Right atrium auricular region (tissue), 2 donors: ENCODE measurements at regions not wholly inside any gene's neighbourhood (a gene's known extent, or its start where the extent isn't known, plus 50 kb on each side); places are given as distances from the start of the nearest gene placed in this dataset.
"Not testable (repeated sequence)": the region's sequence is repeated elsewhere in the genome, so short reads cannot be mapped to it uniquely, and the experiment has no call there.

Experiments
- DNase-seq: peaks from one replicate; pipeline ENCODE4 v3.0.0-alpha.2; 2019; ENCODE audit warnings: low spot score
- H3K27ac ChIP-seq, 2 donors: fragments of 200-600 bp; sonication (generic); 1 replicate in 1 of 2; 2 replicates in 1 of 2; pipeline ENCODE4 v1.5.1; 2016 to 2019
- H3K27me3 ChIP-seq, 2 donors: fragments of 200-600 bp; sonication (generic); one replicate each; pipeline versions ENCODE4 v1.5.1 to v1.6.0; 2017 to 2019
- H3K36me3 ChIP-seq: fragments of 200-600 bp; sonication (generic); one replicate; pipeline ENCODE4 v1.5.1; 2016
- H3K4me1 ChIP-seq, 2 donors: fragments of 200-600 bp; sonication (generic); one replicate each; pipeline versions ENCODE4 v1.5.1 to v1.6.0; 2017 to 2019
- H3K4me3 ChIP-seq, 2 donors: fragments of 200-600 bp; sonication (generic); 1 replicate in 1 of 2; 2 replicates in 1 of 2; pipeline ENCODE4 v1.5.1; 2017 to 2019; ENCODE audit warnings: mild to moderate bottlenecking in 1 of 2, moderate library complexity in 1 of 2
- H3K9me3 ChIP-seq, 2 donors: fragments of 200-600 bp; sonication (generic); one replicate each; pipeline ENCODE4 v1.5.1; 2019
- CTCF ChIP-seq, 2 donors: fragments of 200-600 bp; sonication (generic); IDR thresholded peaks; one replicate each; pipeline ENCODE4 v1.5.1; 2019; ENCODE audit warnings: antibody characterized with exemption in 2 of 2

GRCh38 chr18:34385311-34385710 is 160.6 kb upstream of the NOL4 start:
- no peaks in the 10 kb centered on the region for H3K9me3 ChIP-seq
- no peak for TF ChIP-seq CTCF (IDR thresholded peaks at IDR 0.05)
- H3K4me1 ChIP-seq, result no peaks in the 10 kb centered on the region
- no peak overlapping the region for H3K27ac ChIP-seq
- no peaks in the 10 kb centered on the region for H3K27me3 ChIP-seq
- no peak overlapping the region for H3K4me3 ChIP-seq
- no peak for DNase-seq
- H3K36me3 ChIP-seq, result no peaks in the 10 kb centered on the region

GRCh38 chr18:34386803-34387202 is 162.1 kb upstream of the NOL4 start:
- Histone ChIP-seq H3K27ac (no peak overlapping the region), H3K36me3 (no peaks in the 10 kb centered on the region), H3K9me3 (no peaks in the 10 kb centered on the region), H3K4me3 (no peak overlapping the region), H3K27me3 (no peaks in the 10 kb centered on the region), H3K4me1 (no peaks in the 10 kb centered on the region)
- no peak for DNase-seq
- TF ChIP-seq CTCF (IDR thresholded peaks at IDR 0.05), result no peak

GRCh38 chr18:34397286-34397896 is 172.7 kb upstream of the NOL4 start:
- Histone ChIP-seq H3K36me3 (no peaks in the 10 kb centered on the region), H3K9me3 (no peaks in the 10 kb centered on the region), H3K27me3 (no peaks in the 10 kb centered on the region), H3K4me3 (no peak overlapping the region), H3K4me1 (no peaks in the 10 kb centered on the region), H3K27ac (no peak overlapping the region)
- no peak for TF ChIP-seq CTCF (IDR thresholded peaks at IDR 0.05)
- no peak for DNase-seq

- Histone ChIP-seq H3K27ac (no peak overlapping the region), H3K36me3 (no peaks in the 10 kb centered on the region), H3K9me3 (no peaks in the 10 kb centered on the region), H3K27me3 (no peaks in the 10 kb centered on the region), H3K4me3 (no peak overlapping the region), H3K4me1 (no peaks in the 10 kb centered on the region)
- no peak for TF ChIP-seq CTCF (IDR thresholded peaks at IDR 0.05)
- no peak for DNase-seq
Observed at GRCh38 chr18:34399892-34400291, 175.2 kb upstream of the NOL4 start.

GRCh38 chr18:34400834-34401233 is 176.1 kb upstream of the NOL4 start:
- DNase-seq, result no peak
- H3K27ac ChIP-seq, result no peak overlapping the region
- no peaks in the 10 kb centered on the region for H3K9me3 ChIP-seq
- no peaks in the 10 kb centered on the region for H3K36me3 ChIP-seq
- TF ChIP-seq CTCF (IDR thresholded peaks at IDR 0.05), result no peak
- H3K4me1 ChIP-seq, result no peaks in the 10 kb centered on the region
- H3K27me3 ChIP-seq, result no peaks in the 10 kb centered on the region
- H3K4me3 ChIP-seq, result no peak overlapping the region

GRCh38 chr18:34401775-34402174 is 177.1 kb upstream of the NOL4 start:
- no peak for DNase-seq
- no peaks in the 10 kb centered on the region for H3K9me3 ChIP-seq
- no peak overlapping the region for H3K4me3 ChIP-seq
- no peaks in the 10 kb centered on the region for H3K4me1 ChIP-seq
- TF ChIP-seq CTCF (IDR thresholded peaks at IDR 0.05), result no peak
- no peak overlapping the region for H3K27ac ChIP-seq
- no peaks in the 10 kb centered on the region for H3K27me3 ChIP-seq
- H3K36me3 ChIP-seq, result no peaks in the 10 kb centered on the region

GRCh38 chr18:34407471-34407870 is 182.8 kb upstream of the NOL4 start:
- H3K36me3 ChIP-seq, H3K4me1 ChIP-seq, DNase-seq, H3K27me3 ChIP-seq, H3K9me3 ChIP-seq, H3K27ac ChIP-seq, H3K4me3 ChIP-seq: not testable (repeated sequence)
